LNCAP (cell line): ENCODE measurements at regions not wholly inside any gene's neighbourhood (a gene's known extent, or its start where the extent isn't known, plus 50 kb on each side); places are given as distances from the start of the nearest gene placed in this dataset.

ENCODE experiments used
- CTCF ChIP-seq: fragments of 450-650 bp; IDR thresholded peaks from 2 replicates; pipeline ENCODE4 v1.5.1; 2017; ENCODE audit warnings: mild to moderate bottlenecking

GRCh38 chr2:18792226-18792629 lies 202.9 kb upstream of the NT5C1B start:
- TF ChIP-seq CTCF: no peak

- no peak for TF ChIP-seq CTCF
These were observed 201.9 kb upstream of the NT5C1B start for GRCh38 chr2:18791172-18791797.

DNA sequence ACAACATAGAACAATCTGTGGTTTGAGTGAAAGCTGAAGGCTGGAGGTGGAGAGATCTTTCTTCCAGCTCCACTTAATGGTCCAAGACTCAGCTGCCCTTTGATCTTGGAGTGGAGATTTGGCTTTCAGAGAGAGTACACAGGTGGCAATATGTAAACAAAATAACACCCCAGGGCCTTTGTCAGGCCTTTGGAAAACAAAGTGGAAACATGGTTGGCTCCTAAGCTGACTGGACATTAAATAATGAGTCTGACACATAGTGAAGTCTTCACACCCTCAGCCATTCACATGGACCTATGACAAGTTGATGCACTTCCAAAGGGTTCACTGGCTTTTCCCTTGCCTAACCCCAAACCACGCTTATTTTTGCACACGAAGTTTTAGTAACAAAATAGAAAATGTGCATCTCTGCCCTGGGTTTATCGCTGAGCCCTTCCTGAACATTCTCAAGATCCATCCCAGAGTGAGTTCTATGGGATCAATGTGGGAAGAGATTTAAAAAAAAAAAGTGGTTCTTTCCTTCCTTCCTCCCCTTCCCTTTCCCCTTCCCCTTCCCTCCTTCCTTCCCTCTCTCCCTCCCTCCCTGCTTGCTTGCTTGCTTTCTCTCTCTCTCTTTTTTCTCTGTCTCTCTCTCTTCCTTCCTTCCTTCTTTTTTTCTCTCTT lies 201.3 kb upstream of the NT5C1B start:
- TF ChIP-seq CTCF: no peak

DNA sequence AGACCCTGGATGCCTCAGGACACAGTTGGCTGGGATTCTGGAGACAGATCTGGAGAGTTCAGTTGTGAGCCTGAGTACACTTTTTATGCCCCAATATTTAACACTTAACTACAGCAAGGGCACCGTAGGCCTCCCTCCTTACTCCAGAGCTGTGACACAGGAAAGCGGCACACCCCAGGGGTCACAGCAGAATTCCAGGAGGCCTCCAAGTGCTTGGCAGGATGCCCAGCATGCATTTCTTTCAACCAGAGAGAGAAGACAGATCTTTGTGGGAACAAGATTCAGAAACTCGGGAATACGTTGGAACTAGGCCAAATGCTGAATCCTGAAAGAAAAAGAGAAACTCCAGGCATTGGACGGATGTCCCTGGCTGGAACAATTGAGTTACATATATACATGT lies 199.2 kb upstream of the NT5C1B start:
- TF ChIP-seq CTCF: no peak

- no peak for TF ChIP-seq CTCF
These were observed 198.4 kb upstream of the NT5C1B start for GRCh38 chr2:18787726-18788125.

- TF ChIP-seq CTCF: no peak
These were observed 194.9 kb upstream of the NT5C1B start for GRCh38 chr2:18784245-18784644.

DNA sequence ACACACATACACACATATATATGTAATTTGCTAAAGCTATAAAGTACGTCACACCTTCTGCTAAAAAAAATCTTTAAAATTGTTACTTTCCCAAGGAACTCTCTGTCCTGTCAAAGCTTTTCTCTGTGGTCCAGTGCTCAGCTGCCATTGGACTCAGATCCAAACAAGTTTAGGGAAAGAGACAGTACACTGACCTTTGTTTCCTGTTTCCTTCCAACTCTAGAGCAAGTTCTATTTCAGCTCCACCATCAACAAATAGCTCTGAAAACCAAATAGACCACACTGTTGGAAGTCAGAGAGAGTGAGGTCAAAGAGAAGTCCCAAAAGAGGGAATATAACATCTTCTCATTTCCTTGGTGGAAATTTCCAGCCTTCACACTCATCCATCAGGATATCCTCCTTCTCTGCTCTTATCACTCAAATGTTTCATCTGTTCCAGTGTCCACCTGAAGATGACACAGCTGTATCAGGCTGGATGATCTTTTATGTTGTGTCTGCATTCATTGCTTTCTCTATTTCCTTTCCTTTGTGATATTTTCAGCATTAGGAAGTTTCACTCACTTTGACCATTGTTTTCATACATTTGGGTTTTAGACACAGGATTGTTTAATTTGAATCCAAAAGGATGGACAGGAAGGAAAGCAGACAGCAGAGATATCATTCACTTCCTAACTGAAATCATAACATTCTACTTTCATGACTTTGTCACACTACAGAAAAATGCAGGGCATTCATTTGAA lies 192.3 kb upstream of the NT5C1B start:
- no peak for TF ChIP-seq CTCF
